Hepatocyte (in vitro differentiated cells): ENCODE measurements at regions not wholly inside any gene's neighbourhood (a gene's known extent, or its start where the extent isn't known, plus 50 kb on each side); places are given as distances from the start of the nearest gene placed in this dataset.

ENCODE experiments used
- CTCF ChIP-seq: fragments of 200-600 bp; sonication (generic); IDR thresholded peaks from 2 replicates; pipeline ENCODE4 v1.5.1; 2016; ENCODE audit warnings: antibody characterized with exemption, mild to moderate bottlenecking; ENCODE audit not compliant: poor library complexity
- EZH2 ChIP-seq: fragments of 200-600 bp; sonication (generic); IDR thresholded peaks from 2 replicates; pipeline ENCODE4 v1.6.1; 2016; ENCODE audit warnings: antibody characterized with exemption, mild to moderate bottlenecking, borderline replicate concordance

GRCh38 chr6:40661726-40662125, 74.6 kb upstream of the LRFN2 start:
- no peak for TF ChIP-seq EZH2
- no peak for TF ChIP-seq CTCF
